HEK293T (cell line): ENCODE measurements at regions not wholly inside any gene's neighbourhood (a gene's known extent, or its start where the extent isn't known, plus 50 kb on each side); places are given as distances from the start of the nearest gene placed in this dataset.

ENCODE experiments used
- CTCF ChIA-PET: fragments of 350-600 bp; formaldehyde crosslinking; extraction: SDS; loops from one replicate; lab custom pipeline; 2021; ENCODE audit warnings: antibody characterized with exemption, inconsistent platforms; lab: Yijun Ruan, JAX
- POLR2A ChIA-PET: fragments of 350-600 bp; formaldehyde crosslinking; extraction: SDS; loops from one replicate; lab custom pipeline; 2020; ENCODE audit warnings: antibody characterized with exemption, inconsistent platforms; lab: Yijun Ruan, JAX
- DNase-seq: peaks from one replicate; pipeline ENCODE4 v3.0.0; 2012; ENCODE audit warnings: mixed read lengths; ENCODE audit errors: extremely low spot score
- ARNT ChIP-seq: fragments of 450-650 bp; IDR thresholded peaks from 2 replicates; pipeline ENCODE4 v1.6.1; 2017; ENCODE audit warnings: mild to moderate bottlenecking
- BHLHE40 ChIP-seq: fragments of 450-650 bp; IDR thresholded peaks from 2 replicates; pipeline ENCODE4 v1.6.1; 2016; ENCODE audit warnings: mild to moderate bottlenecking, moderate library complexity, borderline replicate concordance
- CTBP1 ChIP-seq: fragments of 450-650 bp; IDR thresholded peaks from 2 replicates; pipeline ENCODE4 v1.6.1; 2016; ENCODE audit warnings: borderline replicate concordance
- ELF4 ChIP-seq: fragments of 450-650 bp; IDR thresholded peaks from 2 replicates; pipeline ENCODE4 v1.6.1; 2017; ENCODE audit warnings: antibody characterized with exemption
- FOXA1 ChIP-seq: fragments of 450-650 bp; IDR thresholded peaks from 2 replicates; pipeline ENCODE4 v1.6.1; 2016; ENCODE audit warnings: mild to moderate bottlenecking
- FOXK2 ChIP-seq: fragments of 450-650 bp; IDR thresholded peaks from 2 replicates; pipeline ENCODE4 v1.6.1; 2016; ENCODE audit warnings: mild to moderate bottlenecking
- FOXM1 ChIP-seq: fragments of 450-650 bp; IDR thresholded peaks from 2 replicates; pipeline ENCODE4 v1.6.1; 2017; ENCODE audit warnings: mild to moderate bottlenecking, borderline replicate concordance
- HDGF ChIP-seq: fragments of 450-650 bp; IDR thresholded peaks from 2 replicates; pipeline ENCODE4 v1.6.1; 2017; ENCODE audit warnings: antibody characterized with exemption, borderline replicate concordance
- L3MBTL2 ChIP-seq: fragments of 450-650 bp; conservative IDR thresholded peaks from 2 replicates; pipeline ENCODE4 v1.6.1; 2016; ENCODE audit warnings: mild to moderate bottlenecking
- LEF1 ChIP-seq: fragments of 450-650 bp; IDR thresholded peaks from 2 replicates; pipeline ENCODE4 v1.6.1; 2017; ENCODE audit warnings: mild to moderate bottlenecking, borderline replicate concordance
- NFRKB ChIP-seq: fragments of 450-650 bp; IDR thresholded peaks from 2 replicates; pipeline ENCODE4 v1.6.1; 2016; ENCODE audit warnings: mild to moderate bottlenecking, moderate library complexity
- PKNOX1 ChIP-seq: fragments of 450-650 bp; IDR thresholded peaks from 2 replicates; pipeline ENCODE4 v1.6.1; 2016
- SP1 ChIP-seq: fragments of 450-650 bp; IDR thresholded peaks from 2 replicates; pipeline ENCODE4 v1.6.1; 2017
- SUZ12 ChIP-seq: fragments of 450-650 bp; IDR thresholded peaks from 2 replicates; pipeline ENCODE4 v1.6.1; 2016; ENCODE audit warnings: mild to moderate bottlenecking
- TARDBP ChIP-seq: fragments of 450-650 bp; IDR thresholded peaks from 2 replicates; pipeline ENCODE4 v1.6.1; 2016
- ZNF384 ChIP-seq: fragments of 450-650 bp; IDR thresholded peaks from 2 replicates; pipeline ENCODE4 v1.6.1; 2016

- POLR2A ChIA-PET: no interaction called here
- DNase-seq: no peak
- TF ChIP-seq ZNF384 (no peak), SP1 (no peak), BHLHE40 (no peak), L3MBTL2 (no peak), FOXA1 (no peak), ARNT (no peak), SUZ12 (no peak), LEF1 (no peak), HDGF (no peak), PKNOX1 (no peak), ELF4 (no peak), NFRKB (no peak), FOXM1 (no peak), CTBP1 (no peak), TARDBP (no peak)
- CTCF ChIA-PET: no interaction called here
These were observed 418.7 kb upstream of the CADM1 start for GRCh38 chr11:115922876-115923275.

DNA sequence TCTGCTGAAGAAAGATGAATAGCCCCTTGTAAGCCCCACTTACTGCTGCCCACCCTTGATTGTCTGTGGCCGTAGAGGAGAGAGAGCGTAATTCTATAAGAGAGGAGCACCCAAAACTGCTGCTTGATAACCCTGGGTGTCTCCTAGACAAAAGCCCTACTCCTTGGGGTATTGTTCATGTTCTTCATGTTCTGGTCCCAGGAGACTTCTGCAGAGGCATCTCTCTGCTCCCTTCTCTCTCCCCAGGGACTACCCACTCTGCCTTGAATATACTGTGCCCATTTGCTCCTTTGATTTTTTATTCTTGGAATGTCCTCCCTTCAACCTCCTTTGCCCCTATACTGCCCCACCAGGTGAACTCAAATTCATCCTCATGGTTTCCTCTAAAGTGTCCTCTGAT, 417.8 kb upstream of the CADM1 start:
- ChIA-PET CTCF (no interaction called here), POLR2A (no interaction called here)
- TF ChIP-seq FOXM1 (no peak), PKNOX1 (no peak), ARNT (no peak), L3MBTL2 (no peak), TARDBP (no peak), SP1 (no peak), ZNF384 (no peak), FOXA1 (no peak), ELF4 (no peak), BHLHE40 (no peak), HDGF (no peak), FOXK2 (no peak), SUZ12 (no peak), NFRKB (no peak), LEF1 (no peak), CTBP1 (no peak)
- no peak for DNase-seq

GRCh38 chr11:115921540-115921939, 417.3 kb upstream of the CADM1 start:
- ChIA-PET CTCF (no interaction called here), POLR2A (no interaction called here)
- no peak for TF ChIP-seq LEF1
- no peak for TF ChIP-seq SP1
- no peak for TF ChIP-seq NFRKB
- no peak for TF ChIP-seq SUZ12
- no peak for TF ChIP-seq FOXK2
- TF ChIP-seq FOXA1: no peak
- no peak for TF ChIP-seq L3MBTL2
- no peak for TF ChIP-seq ELF4
- TF ChIP-seq CTBP1: no peak
- no peak for TF ChIP-seq TARDBP
- no peak for TF ChIP-seq HDGF
- TF ChIP-seq BHLHE40: no peak
- no peak for TF ChIP-seq ARNT
- no peak for TF ChIP-seq PKNOX1
- no peak for TF ChIP-seq ZNF384
- no peak for TF ChIP-seq FOXM1
- DNase-seq: no peak

GRCh38 chr11:115920841-115921480, 416.7 kb upstream of the CADM1 start:
- CTCF ChIA-PET: no interaction called here
- TF ChIP-seq LEF1: no peak
- no peak for TF ChIP-seq BHLHE40
- TF ChIP-seq FOXK2: no peak
- TF ChIP-seq PKNOX1: no peak
- TF ChIP-seq FOXA1: no peak
- TF ChIP-seq SUZ12: no peak
- no peak for TF ChIP-seq HDGF
- TF ChIP-seq ZNF384: no peak
- TF ChIP-seq NFRKB: no peak
- TF ChIP-seq FOXM1: no peak
- no peak for TF ChIP-seq SP1
- TF ChIP-seq ELF4: no peak
- TF ChIP-seq L3MBTL2: no peak
- no peak for TF ChIP-seq CTBP1
- no peak for TF ChIP-seq TARDBP
- POLR2A ChIA-PET: no interaction called here
- no peak for DNase-seq

DNA sequence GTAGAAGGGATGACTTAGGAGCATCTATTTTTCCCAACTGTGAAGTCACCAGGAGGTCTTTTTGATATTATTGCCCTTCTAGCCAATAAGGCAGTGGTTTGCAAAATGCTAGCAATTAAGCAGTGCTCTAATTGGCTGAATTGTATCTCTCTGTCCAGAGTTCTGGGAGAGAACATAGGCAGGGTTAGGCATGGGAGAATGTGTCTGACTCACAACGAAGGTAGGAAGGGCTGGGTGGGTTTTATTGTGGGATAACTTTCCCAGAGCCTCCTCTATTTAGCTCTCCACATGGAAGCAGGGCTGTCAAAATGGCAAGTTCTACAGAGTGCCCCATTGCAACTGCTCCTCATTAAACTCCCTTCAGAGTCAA, 415.9 kb upstream of the CADM1 start:
- no peak for TF ChIP-seq HDGF
- TF ChIP-seq BHLHE40: no peak
- no peak for TF ChIP-seq ZNF384
- no peak for TF ChIP-seq ELF4
- TF ChIP-seq PKNOX1: no peak
- no peak for TF ChIP-seq ARNT
- no peak for TF ChIP-seq TARDBP
- TF ChIP-seq SP1: no peak
- TF ChIP-seq FOXK2: no peak
- no peak for TF ChIP-seq NFRKB
- TF ChIP-seq FOXA1: no peak
- POLR2A ChIA-PET: no interaction called here
- CTCF ChIA-PET: no interaction called here
- no peak for DNase-seq
